Neural cell (in vitro differentiated cells): ENCODE measurements at regions not wholly inside any gene's neighbourhood (a gene's known extent, or its start where the extent isn't known, plus 50 kb on each side); places are given as distances from the start of the nearest gene placed in this dataset.

Experiments used
- EP300 ChIP-seq: fragments of 450-650 bp; conservative IDR thresholded peaks from 2 replicates; pipeline ENCODE4 v1.6.1; 2014; ENCODE audit warnings: antibody characterized with exemption, mild to moderate bottlenecking, moderate library complexity; ENCODE audit not compliant: poor library complexity, severe bottlenecking
- POLR2AphosphoS5 ChIP-seq: IDR thresholded peaks from 2 replicates; pipeline ENCODE4 v1.6.1; 2012
- RAD21 ChIP-seq: fragments of 450-650 bp; conservative IDR thresholded peaks from 2 replicates; pipeline ENCODE4 v1.6.1; 2014; ENCODE audit warnings: antibody characterized with exemption, mild to moderate bottlenecking, moderate library complexity
- TF ChIP-seq, protein P1 (sequence below): fragments of 450-650 bp; IDR thresholded peaks from 2 replicates; pipeline ENCODE4 v1.5.1; 2014; ENCODE audit warnings: antibody characterized with exemption, mild to moderate bottlenecking, moderate library complexity; ENCODE audit not compliant: poor library complexity, severe bottlenecking

DNA sequence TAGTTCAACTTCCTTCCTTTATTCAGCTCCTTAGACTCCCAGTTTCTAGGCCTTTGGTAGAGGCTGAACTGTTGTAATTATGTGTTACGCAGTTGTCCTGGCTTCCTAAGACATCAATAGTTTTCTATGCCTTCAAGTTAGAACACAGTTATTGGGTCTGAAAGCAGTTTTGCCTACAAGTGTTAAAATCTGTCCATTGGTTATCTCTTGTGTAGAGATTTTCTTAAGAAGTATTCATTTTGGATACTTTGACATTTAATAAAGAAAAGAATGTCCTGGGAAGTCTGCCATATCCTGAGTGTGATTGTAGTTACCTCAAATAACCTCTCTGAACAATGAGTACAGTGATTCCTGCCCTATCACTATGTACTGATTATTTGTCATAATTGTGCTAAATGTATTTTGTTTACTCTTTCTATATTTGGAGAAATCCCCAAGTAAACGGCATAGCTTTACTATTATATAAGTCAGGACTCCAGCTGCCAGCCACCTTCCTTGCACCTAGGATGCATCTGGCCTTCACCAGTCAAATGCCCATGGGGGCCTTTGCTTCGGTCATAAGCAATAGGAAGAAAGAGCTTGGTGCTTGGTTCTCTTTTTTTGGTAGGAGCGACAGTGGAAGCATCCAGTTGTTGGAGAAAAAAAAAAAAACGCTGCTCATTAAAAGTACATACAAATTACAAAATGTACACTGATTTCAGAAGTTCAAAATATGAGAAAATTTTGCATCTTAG, 449.5 kb upstream of the PKDCC start:
- TF ChIP-seq RAD21 (no peak), POLR2AphosphoS5 (no peak), EP300 (no peak)
- TF ChIP-seq, protein P1, sequence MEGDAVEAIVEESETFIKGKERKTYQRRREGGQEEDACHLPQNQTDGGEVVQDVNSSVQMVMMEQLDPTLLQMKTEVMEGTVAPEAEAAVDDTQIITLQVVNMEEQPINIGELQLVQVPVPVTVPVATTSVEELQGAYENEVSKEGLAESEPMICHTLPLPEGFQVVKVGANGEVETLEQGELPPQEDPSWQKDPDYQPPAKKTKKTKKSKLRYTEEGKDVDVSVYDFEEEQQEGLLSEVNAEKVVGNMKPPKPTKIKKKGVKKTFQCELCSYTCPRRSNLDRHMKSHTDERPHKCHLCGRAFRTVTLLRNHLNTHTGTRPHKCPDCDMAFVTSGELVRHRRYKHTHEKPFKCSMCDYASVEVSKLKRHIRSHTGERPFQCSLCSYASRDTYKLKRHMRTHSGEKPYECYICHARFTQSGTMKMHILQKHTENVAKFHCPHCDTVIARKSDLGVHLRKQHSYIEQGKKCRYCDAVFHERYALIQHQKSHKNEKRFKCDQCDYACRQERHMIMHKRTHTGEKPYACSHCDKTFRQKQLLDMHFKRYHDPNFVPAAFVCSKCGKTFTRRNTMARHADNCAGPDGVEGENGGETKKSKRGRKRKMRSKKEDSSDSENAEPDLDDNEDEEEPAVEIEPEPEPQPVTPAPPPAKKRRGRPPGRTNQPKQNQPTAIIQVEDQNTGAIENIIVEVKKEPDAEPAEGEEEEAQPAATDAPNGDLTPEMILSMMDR, result no peak
